Testis (tissue), 2 donors: ENCODE measurements at regions not wholly inside any gene's neighbourhood (a gene's known extent, or its start where the extent isn't known, plus 50 kb on each side); places are given as distances from the start of the nearest gene placed in this dataset.

Source experiments
- DNase-seq: peaks from one replicate; pipeline ENCODE4 v3.0.0-alpha.2; 2019
- H3K27ac ChIP-seq, 2 donors: fragments of 200-600 bp; sonication (generic); one replicate each; pipeline ENCODE4 v1.5.1; 2019
- H3K27me3 ChIP-seq: fragments of 200-600 bp; sonication (generic); one replicate; pipeline ENCODE4 v1.5.1; 2019
- H3K36me3 ChIP-seq: fragments of 200-600 bp; sonication (generic); one replicate; pipeline ENCODE4 v1.5.1; 2017; ENCODE audit warnings: low read depth; ENCODE audit errors: missing control alignments
- H3K4me1 ChIP-seq: fragments of 200-600 bp; sonication (generic); one replicate; pipeline ENCODE4 v1.5.1; 2019
- H3K4me3 ChIP-seq, 2 donors: fragments of 200-600 bp; sonication (generic); one replicate each; pipeline ENCODE4 v1.5.1; 2017 to 2019
- H3K9me3 ChIP-seq: fragments of 200-600 bp; sonication (generic); one replicate; pipeline ENCODE4 v1.5.1; 2017
- POLR2A ChIP-seq: fragments of 450-650 bp; IDR thresholded peaks from one replicate; pipeline ENCODE4 v1.6.1; 2017; ENCODE audit warnings: antibody characterized with exemption, mild to moderate bottlenecking, moderate library complexity
- WGBS, 2 donors: methylation state at CpG; one replicate each; pipeline ENCODE4 v1.1.5; 2018; 5-methylcytosine and 5-hydroxymethylcytosine counted together
- intact Hi-C: fragments of 100-400 bp; cut with DNase I; formaldehyde crosslinking; loops from one replicate; pipeline ENCODE4 v1.15.1; 2023; ENCODE audit warnings: low total_unique reads
- TF ChIP-seq, protein P1 (sequence below), 3 experiments: fragments of 450-650 bp in 2 of 3; fragments of 200-600 bp in 1 of 3; sonication (generic) in 1 of 3; IDR thresholded peaks; one replicate each; pipeline ENCODE4 v1.5.1; 2016 to 2019; ENCODE audit warnings: antibody characterized with exemption in 3 of 3, mild to moderate bottlenecking in 2 of 3, moderate library complexity in 1 of 3

DNA sequence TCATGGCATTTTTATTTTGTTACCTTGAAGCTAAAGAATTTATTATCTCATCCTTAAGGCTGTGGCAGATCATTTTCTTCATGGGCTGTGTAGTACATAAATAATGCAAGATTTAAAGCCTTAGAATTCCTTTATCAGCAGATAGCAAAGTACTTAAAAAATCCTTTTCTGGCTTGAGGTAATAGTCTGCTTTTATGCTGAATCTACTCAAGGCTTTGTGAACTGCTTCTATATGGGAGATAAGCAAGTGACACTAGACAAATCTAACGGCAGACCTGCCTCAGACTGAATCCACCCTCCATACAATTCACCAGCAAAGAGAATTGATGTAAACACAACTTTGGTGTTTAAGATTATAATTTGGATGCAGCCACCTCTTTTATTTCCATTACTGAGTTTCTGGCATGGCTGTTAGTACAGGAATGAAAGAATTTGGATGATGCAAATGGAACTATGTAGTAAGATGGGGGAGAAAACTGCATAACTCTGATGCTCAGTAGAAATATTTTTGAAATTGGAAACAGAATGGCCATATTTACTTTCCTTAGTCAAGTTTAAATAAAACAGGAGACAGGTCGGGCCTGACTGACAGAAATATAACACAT, 1121.5 kb downstream of the NAALADL2 start:
- H3K36me3 ChIP-seq, result no peaks in the 10 kb centered on the region
- H3K9me3 ChIP-seq, result no peaks in the 10 kb centered on the region
- TF ChIP-seq, protein P1, sequence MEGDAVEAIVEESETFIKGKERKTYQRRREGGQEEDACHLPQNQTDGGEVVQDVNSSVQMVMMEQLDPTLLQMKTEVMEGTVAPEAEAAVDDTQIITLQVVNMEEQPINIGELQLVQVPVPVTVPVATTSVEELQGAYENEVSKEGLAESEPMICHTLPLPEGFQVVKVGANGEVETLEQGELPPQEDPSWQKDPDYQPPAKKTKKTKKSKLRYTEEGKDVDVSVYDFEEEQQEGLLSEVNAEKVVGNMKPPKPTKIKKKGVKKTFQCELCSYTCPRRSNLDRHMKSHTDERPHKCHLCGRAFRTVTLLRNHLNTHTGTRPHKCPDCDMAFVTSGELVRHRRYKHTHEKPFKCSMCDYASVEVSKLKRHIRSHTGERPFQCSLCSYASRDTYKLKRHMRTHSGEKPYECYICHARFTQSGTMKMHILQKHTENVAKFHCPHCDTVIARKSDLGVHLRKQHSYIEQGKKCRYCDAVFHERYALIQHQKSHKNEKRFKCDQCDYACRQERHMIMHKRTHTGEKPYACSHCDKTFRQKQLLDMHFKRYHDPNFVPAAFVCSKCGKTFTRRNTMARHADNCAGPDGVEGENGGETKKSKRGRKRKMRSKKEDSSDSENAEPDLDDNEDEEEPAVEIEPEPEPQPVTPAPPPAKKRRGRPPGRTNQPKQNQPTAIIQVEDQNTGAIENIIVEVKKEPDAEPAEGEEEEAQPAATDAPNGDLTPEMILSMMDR (IDR thresholded peaks at IDR 0.05), result no peak
- no peak for TF ChIP-seq POLR2A
- no peak overlapping the region for H3K4me3 ChIP-seq
- intact Hi-C loops, result no loop called here
- no peak for DNase-seq
- 59 to 66% methylated on average over 2 of the region's 2 CpGs for WGBS, 2 donors
- H3K27me3 ChIP-seq, result no peaks in the 10 kb centered on the region
- no peaks in the 10 kb centered on the region for H3K4me1 ChIP-seq
- H3K27ac ChIP-seq, result no peak overlapping the region

DNA sequence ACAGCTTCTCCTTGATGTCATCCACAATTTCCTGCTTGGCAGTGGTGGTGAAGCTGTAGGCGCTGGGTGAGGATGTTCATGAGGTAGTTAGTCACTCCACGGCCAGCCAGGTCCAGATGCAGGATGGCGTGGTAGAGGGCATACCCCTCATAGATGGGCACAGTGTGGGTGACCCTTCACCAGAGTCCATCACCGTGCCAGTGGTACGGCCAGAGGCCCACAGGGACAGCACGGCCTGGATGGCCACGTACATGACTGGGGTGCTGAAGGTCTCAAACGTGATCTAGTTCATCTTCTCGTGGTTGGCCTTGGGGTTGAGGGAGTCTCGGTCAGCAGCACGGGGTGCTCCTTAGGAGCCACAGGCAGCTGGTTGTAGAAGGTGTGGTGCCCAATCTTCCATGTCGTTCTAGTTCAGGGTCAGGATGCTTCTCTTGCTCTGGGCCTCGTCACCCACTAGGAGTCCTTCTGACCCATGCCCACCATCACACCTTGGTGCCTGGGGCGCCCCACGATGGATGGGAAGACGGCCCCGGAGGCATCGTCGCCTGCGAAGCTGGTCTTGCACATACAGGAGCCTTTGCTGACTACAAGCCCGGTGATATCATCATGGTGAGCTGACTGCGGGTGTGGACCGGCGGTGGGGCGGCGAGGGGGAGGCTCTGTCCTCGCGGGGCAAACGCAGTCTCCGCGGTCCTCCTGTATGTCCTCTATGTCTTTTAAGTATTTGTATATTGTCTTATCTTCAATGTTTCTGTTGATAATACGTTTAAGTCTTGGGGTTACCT, 1119.0 kb downstream of the NAALADL2 start:
- Histone ChIP-seq H3K27ac (no peak overlapping the region), H3K4me3 (no peak overlapping the region), H3K9me3 (no peaks in the 10 kb centered on the region), H3K36me3 (no peaks in the 10 kb centered on the region), H3K4me1 (no peaks in the 10 kb centered on the region), H3K27me3 (no peaks in the 10 kb centered on the region)
- no peak for TF ChIP-seq POLR2A
- TF ChIP-seq, protein P1 (IDR thresholded peaks at IDR 0.05), result no peak
- no peak for DNase-seq
- 81 to 83% methylated on average over 29 to 32 of the region's 32 CpGs for WGBS, 2 donors
- intact Hi-C loops, result no loop called here

DNA sequence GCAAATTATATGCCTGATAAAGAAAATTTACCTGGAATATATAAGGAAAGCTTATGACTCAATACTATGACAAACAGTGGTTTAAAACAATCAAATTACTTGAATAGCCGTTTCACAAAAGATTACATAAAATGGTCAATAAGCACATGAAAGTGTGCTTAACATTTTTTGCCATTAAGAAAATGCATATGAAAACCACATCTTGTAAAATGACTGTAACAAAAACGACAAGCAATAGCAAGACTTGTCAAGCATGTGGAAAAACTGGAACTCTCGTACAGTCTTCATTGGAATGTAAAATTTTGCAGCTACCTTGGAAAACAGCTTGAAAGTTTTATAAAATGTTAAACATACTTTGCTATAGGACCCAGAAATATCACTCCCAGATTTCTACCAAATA, 1110.3 kb downstream of the NAALADL2 start:
- H3K9me3 ChIP-seq, result no peaks in the 10 kb centered on the region
- no peak for DNase-seq
- TF ChIP-seq POLR2A, result no peak
- TF ChIP-seq, protein P1 (IDR thresholded peaks at IDR 0.05), result no peak
- intact Hi-C loops, result no loop called here
- 89 to 92% methylated on average over 3 of the region's 3 CpGs for WGBS, 2 donors
- no peaks in the 10 kb centered on the region for H3K4me1 ChIP-seq
- no peaks in the 10 kb centered on the region for H3K36me3 ChIP-seq
- H3K27me3 ChIP-seq, result no peaks in the 10 kb centered on the region
- H3K4me3 ChIP-seq, result no peak overlapping the region
- H3K27ac ChIP-seq, result no peak overlapping the region

DNA sequence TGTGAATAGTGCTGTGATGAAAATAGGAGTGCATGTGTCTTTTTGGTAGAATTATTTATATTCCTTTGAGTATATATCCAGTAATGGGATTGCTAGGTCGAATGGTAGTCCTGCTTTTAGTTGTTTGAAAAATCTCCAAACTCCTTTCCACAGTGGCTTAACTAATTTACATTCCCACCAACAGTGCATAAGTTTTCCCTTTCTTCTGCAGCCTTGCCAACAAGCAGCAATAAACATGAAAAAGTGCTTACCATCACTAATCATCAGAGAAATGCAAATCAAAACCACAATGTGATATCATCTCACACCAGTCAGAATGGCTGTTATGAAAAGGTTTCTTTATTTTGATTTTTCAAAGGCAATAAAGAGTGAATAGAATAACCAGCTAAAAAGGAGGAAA, 1105.9 kb downstream of the NAALADL2 start:
- TF ChIP-seq, protein P1 (IDR thresholded peaks at IDR 0.05), result no peak
- TF ChIP-seq POLR2A, result no peak
- Histone ChIP-seq H3K4me3 (no peak overlapping the region), H3K4me1 (no peaks in the 10 kb centered on the region), H3K9me3 (no peaks in the 10 kb centered on the region), H3K27me3 (no peaks in the 10 kb centered on the region), H3K27ac (no peak overlapping the region), H3K36me3 (no peaks in the 10 kb centered on the region)
- 76 to 95% methylated on average over 1 of the region's 1 CpG for WGBS, 2 donors
- no peak for DNase-seq
- intact Hi-C loops, result no loop called here
